Panc1 (cell line): ENCODE measurements at regions not wholly inside any gene's neighbourhood (a gene's known extent, or its start where the extent isn't known, plus 50 kb on each side); places are given as distances from the start of the nearest gene placed in this dataset.

ENCODE experiments used
- ATAC-seq: fragments of 200-7000 bp; cut with Tn5 transposase; 2 replicates; pipeline ENCODE4 v1.9.1; 2020; ENCODE audit warnings: mild to moderate bottlenecking, moderate library complexity
- BruUV-seq: library from RNA; stranded (reverse); fragments of 400-500 nt; replicated peaks from 2 replicates; lab custom pipeline; 2021; lab: Mats Ljungman, UMichigan
- CTCF ChIA-PET: fragments of 300-600 bp; sonication (Branson Sonifier 250); formaldehyde crosslinking; loops from one replicate; lab custom pipeline; 2022; ENCODE audit warnings: antibody characterized with exemption; lab: Charles Lee
- POLR2A ChIA-PET: fragments of 300-600 bp; sonication (Branson Sonifier 250); formaldehyde crosslinking; loops from one replicate; lab custom pipeline; 2022; ENCODE audit warnings: antibody characterized with exemption; lab: Charles Lee
- DNase-seq: peaks from one replicate; pipeline ENCODE4 v3.0.0-alpha.2; 2010; ENCODE audit warnings: low read depth, low spot score
- H3K27ac ChIP-seq: 2 replicates; pipeline ENCODE4 v1.5.1; 2011; ENCODE audit warnings: mild to moderate bottlenecking, low read length, inconsistent platforms
- H3K27me3 ChIP-seq: fragments of 200-500 bp; sonication (Bioruptor generic); 2 replicates; pipeline ENCODE4 v1.6.0; 2014; ENCODE audit warnings: low read length, inconsistent platforms; ENCODE audit not compliant: control insufficient read depth, insufficient read depth
- H3K36me3 ChIP-seq: fragments of 200-500 bp; sonication (Bioruptor generic); 2 replicates; pipeline ENCODE4 v1.5.1; 2014; ENCODE audit warnings: inconsistent platforms, mild to moderate bottlenecking, low read length, moderate library complexity; ENCODE audit not compliant: control insufficient read depth, insufficient read depth
- H3K4me1 ChIP-seq: 2 replicates; pipeline ENCODE4 v1.5.1; 2011; ENCODE audit warnings: inconsistent platforms, mild to moderate bottlenecking, low read length, moderate library complexity; ENCODE audit not compliant: control insufficient read depth, insufficient read depth
- H3K4me3 ChIP-seq, 2 experiments: 2 replicates each; pipeline ENCODE4 v1.5.1; 2011 to 2012; ENCODE audit warnings: low read depth in 2 of 2, low read length in 2 of 2, mild to moderate bottlenecking in 2 of 2, inconsistent platforms in 1 of 2, moderate library complexity in 1 of 2
- H3K9me3 ChIP-seq: fragments of 200-500 bp; sonication (Bioruptor generic); 2 replicates; pipeline ENCODE4 v1.5.1; 2014; ENCODE audit warnings: low read depth, mild to moderate bottlenecking, inconsistent platforms, low read length, moderate library complexity; ENCODE audit not compliant: control insufficient read depth, insufficient read depth
- POLR2AphosphoS5 ChIP-seq: IDR thresholded peaks from 2 replicates; pipeline ENCODE4 v1.6.1; 2012; ENCODE audit warnings: mild to moderate bottlenecking, low read depth, low read length, moderate library complexity
- SIN3A ChIP-seq: IDR thresholded peaks from 2 replicates; pipeline ENCODE4 v1.6.1; 2012; ENCODE audit warnings: low read depth, mild to moderate bottlenecking, low read length, moderate library complexity, borderline replicate concordance; ENCODE audit not compliant: insufficient read depth
- TCF7L2 ChIP-seq: IDR thresholded peaks from 2 replicates; pipeline ENCODE4 v1.6.1; 2011; ENCODE audit warnings: mild to moderate bottlenecking, low read depth, low read length, inconsistent platforms
- in situ Hi-C: cut with HindIII; loops from 2 replicates; pipeline ENCODE4 v1.10.0; 2016; ENCODE audit warnings: low sequenced_read_pairs, low pct_unique_long_range_greater_than_20kb
- intact Hi-C: fragments of 100-400 bp; cut with micrococcal nuclease; formaldehyde crosslinking; loops from one replicate; pipeline ENCODE4 v1.10.0; 2022; ENCODE audit not compliant: unreplicated experiment
- TF ChIP-seq, protein P1 (sequence below), 2 experiments: IDR thresholded peaks; 2 replicates each; pipeline ENCODE4 v1.6.1; 2011 to 2012; ENCODE audit warnings: low read depth in 2 of 2, control low read depth in 1 of 2, low read length in 1 of 2, mild to moderate bottlenecking in 1 of 2, moderate library complexity in 1 of 2; ENCODE audit not compliant: insufficient read depth in 1 of 2
- TF ChIP-seq, protein P2 (sequence below): fragments of 450-650 bp; IDR thresholded peaks from 2 replicates; pipeline ENCODE4 v1.5.1; 2017; ENCODE audit warnings: mild to moderate bottlenecking

DNA sequence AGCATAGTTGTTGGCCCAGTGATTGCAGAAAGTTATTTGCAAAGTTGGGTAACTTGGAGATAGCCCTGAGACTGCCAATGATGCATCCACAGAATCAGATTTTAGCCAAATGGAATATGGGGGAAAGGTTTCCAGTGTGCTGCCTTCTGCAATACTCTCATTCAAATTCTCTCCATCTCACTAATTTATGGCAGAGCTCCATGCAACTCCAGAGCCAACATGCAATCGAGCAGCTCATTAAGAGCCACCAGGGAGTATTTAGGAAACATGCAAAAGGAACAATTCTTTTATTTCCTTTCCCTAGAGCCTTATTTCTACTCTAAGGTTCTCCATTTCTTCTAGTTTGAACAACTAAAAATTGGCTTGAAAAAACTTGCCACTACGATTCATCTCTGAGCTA is 135.9 kb upstream of the MARCHF11 start:
- ATAC-seq (no peak), DNase-seq (no peak)
- H3K36me3 ChIP-seq, result no peaks in the 10 kb centered on the region
- POLR2A ChIA-PET, result no interaction called here
- no peak overlapping the region for H3K4me3 ChIP-seq
- H3K27me3 ChIP-seq, result no peaks in the 10 kb centered on the region
- no peak for TF ChIP-seq TCF7L2
- TF ChIP-seq SIN3A, result no peak
- no peak for TF ChIP-seq POLR2AphosphoS5
- TF ChIP-seq, protein P1, sequence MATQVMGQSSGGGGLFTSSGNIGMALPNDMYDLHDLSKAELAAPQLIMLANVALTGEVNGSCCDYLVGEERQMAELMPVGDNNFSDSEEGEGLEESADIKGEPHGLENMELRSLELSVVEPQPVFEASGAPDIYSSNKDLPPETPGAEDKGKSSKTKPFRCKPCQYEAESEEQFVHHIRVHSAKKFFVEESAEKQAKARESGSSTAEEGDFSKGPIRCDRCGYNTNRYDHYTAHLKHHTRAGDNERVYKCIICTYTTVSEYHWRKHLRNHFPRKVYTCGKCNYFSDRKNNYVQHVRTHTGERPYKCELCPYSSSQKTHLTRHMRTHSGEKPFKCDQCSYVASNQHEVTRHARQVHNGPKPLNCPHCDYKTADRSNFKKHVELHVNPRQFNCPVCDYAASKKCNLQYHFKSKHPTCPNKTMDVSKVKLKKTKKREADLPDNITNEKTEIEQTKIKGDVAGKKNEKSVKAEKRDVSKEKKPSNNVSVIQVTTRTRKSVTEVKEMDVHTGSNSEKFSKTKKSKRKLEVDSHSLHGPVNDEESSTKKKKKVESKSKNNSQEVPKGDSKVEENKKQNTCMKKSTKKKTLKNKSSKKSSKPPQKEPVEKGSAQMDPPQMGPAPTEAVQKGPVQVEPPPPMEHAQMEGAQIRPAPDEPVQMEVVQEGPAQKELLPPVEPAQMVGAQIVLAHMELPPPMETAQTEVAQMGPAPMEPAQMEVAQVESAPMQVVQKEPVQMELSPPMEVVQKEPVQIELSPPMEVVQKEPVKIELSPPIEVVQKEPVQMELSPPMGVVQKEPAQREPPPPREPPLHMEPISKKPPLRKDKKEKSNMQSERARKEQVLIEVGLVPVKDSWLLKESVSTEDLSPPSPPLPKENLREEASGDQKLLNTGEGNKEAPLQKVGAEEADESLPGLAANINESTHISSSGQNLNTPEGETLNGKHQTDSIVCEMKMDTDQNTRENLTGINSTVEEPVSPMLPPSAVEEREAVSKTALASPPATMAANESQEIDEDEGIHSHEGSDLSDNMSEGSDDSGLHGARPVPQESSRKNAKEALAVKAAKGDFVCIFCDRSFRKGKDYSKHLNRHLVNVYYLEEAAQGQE (IDR thresholded peaks at IDR 0.05; ENCODE audit: insufficient read depth in 1 of 2, low read depth in 2 of 2, low read length in 1 of 2), result no peak
- TF ChIP-seq, protein P2, sequence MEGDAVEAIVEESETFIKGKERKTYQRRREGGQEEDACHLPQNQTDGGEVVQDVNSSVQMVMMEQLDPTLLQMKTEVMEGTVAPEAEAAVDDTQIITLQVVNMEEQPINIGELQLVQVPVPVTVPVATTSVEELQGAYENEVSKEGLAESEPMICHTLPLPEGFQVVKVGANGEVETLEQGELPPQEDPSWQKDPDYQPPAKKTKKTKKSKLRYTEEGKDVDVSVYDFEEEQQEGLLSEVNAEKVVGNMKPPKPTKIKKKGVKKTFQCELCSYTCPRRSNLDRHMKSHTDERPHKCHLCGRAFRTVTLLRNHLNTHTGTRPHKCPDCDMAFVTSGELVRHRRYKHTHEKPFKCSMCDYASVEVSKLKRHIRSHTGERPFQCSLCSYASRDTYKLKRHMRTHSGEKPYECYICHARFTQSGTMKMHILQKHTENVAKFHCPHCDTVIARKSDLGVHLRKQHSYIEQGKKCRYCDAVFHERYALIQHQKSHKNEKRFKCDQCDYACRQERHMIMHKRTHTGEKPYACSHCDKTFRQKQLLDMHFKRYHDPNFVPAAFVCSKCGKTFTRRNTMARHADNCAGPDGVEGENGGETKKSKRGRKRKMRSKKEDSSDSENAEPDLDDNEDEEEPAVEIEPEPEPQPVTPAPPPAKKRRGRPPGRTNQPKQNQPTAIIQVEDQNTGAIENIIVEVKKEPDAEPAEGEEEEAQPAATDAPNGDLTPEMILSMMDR, result no peak
- CTCF ChIA-PET, result no interaction called here
- no peaks in the 10 kb centered on the region for H3K9me3 ChIP-seq
- intact Hi-C loops (no loop called here), in situ Hi-C loops (no loop called here)
- H3K4me1 ChIP-seq, result no peaks in the 10 kb centered on the region
- BruUV-seq, result no TSS peak
- no peak overlapping the region for H3K27ac ChIP-seq

DNA sequence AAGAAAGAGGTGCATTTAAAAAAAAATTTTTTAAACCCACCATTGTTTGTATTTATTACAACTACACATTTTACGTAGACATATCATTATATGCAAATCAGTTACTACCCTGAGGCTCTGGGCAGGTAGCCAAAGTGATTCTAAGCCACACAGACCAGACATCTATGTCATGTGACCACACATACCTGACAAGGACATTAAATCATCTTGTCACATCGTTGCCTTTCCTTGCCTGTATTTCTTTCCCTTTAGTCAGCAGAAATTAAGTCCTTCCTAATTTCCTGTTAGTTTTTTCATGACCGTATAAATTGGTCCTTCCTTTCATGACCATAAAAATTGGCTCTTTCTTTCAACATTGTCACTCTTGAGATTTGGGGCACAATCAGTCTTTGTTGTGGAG is 134.2 kb upstream of the MARCHF11 start:
- Histone ChIP-seq H3K4me1 (no peaks in the 10 kb centered on the region), H3K9me3 (no peaks in the 10 kb centered on the region), H3K27me3 (no peaks in the 10 kb centered on the region), H3K36me3 (no peaks in the 10 kb centered on the region), H3K4me3 (no peak overlapping the region), H3K27ac (no peak overlapping the region)
- ChIA-PET CTCF (no interaction called here), POLR2A (no interaction called here)
- intact Hi-C loops, result no loop called here
- ATAC-seq (no peak), DNase-seq (no peak)
- in situ Hi-C loops, result no loop called here
- BruUV-seq, result no TSS peak
- no peak for TF ChIP-seq SIN3A
- no peak for TF ChIP-seq POLR2AphosphoS5
- no peak for TF ChIP-seq TCF7L2
- TF ChIP-seq, protein P1 (IDR thresholded peaks at IDR 0.05; ENCODE audit: insufficient read depth in 1 of 2, low read depth in 2 of 2, low read length in 1 of 2), result no peak
- TF ChIP-seq, protein P2, result no peak
